Caco-2 (cell line): ENCODE measurements at regions not wholly inside any gene's neighbourhood (a gene's known extent, or its start where the extent isn't known, plus 50 kb on each side); places are given as distances from the start of the nearest gene placed in this dataset.

Experiments
- BruUV-seq: library from RNA; stranded (reverse); fragments of 400-500 nt; replicated peaks from 2 replicates; lab custom pipeline; 2021; lab: Mats Ljungman, UMichigan
- CTCF ChIA-PET: fragments of 300-600 bp; sonication (Branson Sonifier 250); formaldehyde crosslinking; loops from one replicate; lab custom pipeline; 2022; ENCODE audit warnings: antibody characterized with exemption; lab: Charles Lee
- POLR2A ChIA-PET: fragments of 300-600 bp; sonication (Branson Sonifier 250); formaldehyde crosslinking; loops from one replicate; lab custom pipeline; 2022; ENCODE audit warnings: antibody characterized with exemption; lab: Charles Lee
- DNase-seq, 2 experiments: peaks; one replicate each; pipeline versions ENCODE4 v3.0.0 to v3.0.0-alpha.2; 2020 to 2022
- H3K27me3 ChIP-seq: replicated peaks from 2 replicates; pipeline ENCODE4 v1.6.0; 2011; ENCODE audit warnings: low read length; ENCODE audit not compliant: control insufficient read depth, insufficient read depth
- H3K36me3 ChIP-seq: 2 replicates; pipeline ENCODE4 v1.5.1; 2011; ENCODE audit warnings: low read length; ENCODE audit not compliant: control insufficient read depth, insufficient read depth
- H3K4me1 ChIP-seq: fragments of 250-450 bp; sonication (Bioruptor Pico); 2 replicates; pipeline ENCODE4 v1.5.1; 2020; ENCODE audit warnings: mild to moderate bottlenecking
- H3K4me3 ChIP-seq: 2 replicates; pipeline ENCODE4 v1.5.1; 2011; ENCODE audit warnings: low read depth, mild to moderate bottlenecking, control low read depth, low read length
- H3K9me3 ChIP-seq: fragments of 250-450 bp; sonication (Bioruptor Pico); 2 replicates; pipeline ENCODE4 v1.5.1; 2020; ENCODE audit warnings: mild to moderate bottlenecking, moderate library complexity
- H3K27ac Mint-ChIP-seq: one replicate; pipeline ENCODE4 v1.8.0; 2022; ENCODE audit warnings: mixed read lengths; ENCODE audit not compliant: unreplicated experiment
- H3K27me3 Mint-ChIP-seq: one replicate; pipeline ENCODE4 v1.8.0; 2022; ENCODE audit warnings: mixed read lengths; ENCODE audit not compliant: insufficient read depth, unreplicated experiment
- H3K36me3 Mint-ChIP-seq: one replicate; pipeline ENCODE4 v1.8.0; 2022; ENCODE audit warnings: mild to moderate bottlenecking, mixed read lengths; ENCODE audit not compliant: insufficient read depth, unreplicated experiment
- H3K4me1 Mint-ChIP-seq: one replicate; pipeline ENCODE4 v1.8.0; 2022; ENCODE audit warnings: low read depth, mixed read lengths; ENCODE audit not compliant: unreplicated experiment
- H3K4me3 Mint-ChIP-seq: one replicate; pipeline ENCODE4 v1.8.0; 2022; ENCODE audit warnings: mild to moderate bottlenecking, moderate library complexity, mixed read lengths; ENCODE audit not compliant: unreplicated experiment
- H3K9me3 Mint-ChIP-seq: one replicate; pipeline ENCODE4 v1.8.0; 2022; ENCODE audit warnings: mixed read lengths; ENCODE audit not compliant: unreplicated experiment
- CTCF ChIP-seq, 2 experiments: fragments of 200-600 bp in 1 of 2; IDR thresholded peaks; 1 replicate in 1 of 2; 2 replicates in 1 of 2; pipeline versions ENCODE4 v1.5.1 to v1.8.0; 2011 to 2022; ENCODE audit warnings: antibody characterized with exemption in 1 of 2, control low read depth in 1 of 2, inconsistent platforms in 1 of 2, low read depth in 1 of 2, low read length in 1 of 2, mild to moderate bottlenecking in 1 of 2, moderate library complexity in 1 of 2; ENCODE audit not compliant: insufficient read depth in 1 of 2, severe bottlenecking in 1 of 2, unreplicated experiment in 1 of 2
- intact Hi-C: fragments of 100-400 bp; cut with micrococcal nuclease; formaldehyde crosslinking; loops from one replicate; pipeline ENCODE4 v1.10.0; 2022; ENCODE audit not compliant: unreplicated experiment

GRCh38 chr12:107518868-107519267 is 166.7 kb upstream of the PWP1 start:
- no TSS peak for BruUV-seq
- Mint-ChIP-seq H3K27me3 (peaks cover 8% of the 10 kb centered on the region), H3K4me1 (no peaks in the 10 kb centered on the region), H3K4me3 (no peak overlapping the region), H3K9me3 (no peaks in the 10 kb centered on the region), H3K36me3 (no peaks in the 10 kb centered on the region), H3K27ac (no peak overlapping the region)
- Histone ChIP-seq H3K4me1 (no peaks in the 10 kb centered on the region), H3K27me3 (no peaks in the 10 kb centered on the region; the same call in 1 of the 2 replicates), H3K36me3 (no peaks in the 10 kb centered on the region), H3K9me3 (no peaks in the 10 kb centered on the region), H3K4me3 (no peak overlapping the region)
- no peak for TF ChIP-seq CTCF (IDR thresholded peaks at IDR 0.05; ENCODE audit: insufficient read depth in 1 of 2, low read depth in 1 of 2, low read length in 1 of 2, severe bottlenecking in 1 of 2, unreplicated experiment in 1 of 2)
- no peak for DNase-seq
- intact Hi-C loops: no loop called here
- ChIA-PET POLR2A (no interaction called here), CTCF (no interaction called here)

DNA sequence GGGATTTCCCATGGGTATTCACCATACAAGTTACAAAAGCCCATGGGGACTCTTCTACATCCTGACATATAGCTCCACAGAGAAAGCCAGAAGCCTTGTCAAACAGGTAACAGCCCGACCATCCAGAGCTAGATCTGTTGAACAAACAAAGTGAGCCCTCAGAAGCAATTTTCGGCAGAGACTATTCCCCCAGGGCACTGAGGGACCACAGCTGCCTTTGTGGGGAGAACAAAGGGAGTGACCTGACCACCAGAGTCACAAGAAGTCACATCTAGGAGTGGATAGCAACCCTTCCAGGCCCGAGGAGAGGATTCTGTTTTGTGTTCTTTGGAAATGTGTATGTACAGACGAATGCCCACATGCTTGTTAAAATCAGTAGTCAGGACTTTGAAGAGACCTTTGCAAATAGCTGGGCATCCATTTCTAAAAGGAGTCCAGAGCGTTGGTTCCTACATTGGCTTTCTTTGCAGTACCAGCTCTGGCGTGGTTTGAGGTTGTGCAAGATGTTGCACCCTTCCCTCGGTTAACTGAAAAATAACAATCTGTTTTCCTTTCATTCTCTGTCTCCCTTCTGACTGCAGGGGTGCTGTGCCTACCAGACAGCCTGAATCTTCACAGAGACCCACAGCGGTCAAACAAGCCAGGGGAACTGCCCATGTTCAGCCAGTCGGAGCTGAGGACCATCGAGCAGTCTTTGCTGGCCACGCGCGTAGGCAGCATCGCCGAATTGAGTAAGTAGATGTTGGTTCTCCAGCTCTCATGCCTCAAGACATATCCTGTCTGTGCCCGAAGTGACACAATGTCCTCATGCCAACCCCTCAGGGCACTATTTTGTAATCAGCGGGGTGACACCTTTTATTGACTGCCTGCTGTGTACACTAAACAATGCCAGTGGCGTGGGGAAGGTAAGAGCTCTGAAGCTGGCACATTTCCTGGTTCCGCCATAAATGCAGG is 165.4 kb upstream of the PWP1 start:
- Histone ChIP-seq H3K4me1 (no peaks in the 10 kb centered on the region), H3K27me3 (no peaks in the 10 kb centered on the region; the same call in 1 of the 2 replicates), H3K9me3 (no peaks in the 10 kb centered on the region), H3K4me3 (no peak overlapping the region), H3K36me3 (no peaks in the 10 kb centered on the region)
- no peak for DNase-seq
- Mint-ChIP-seq H3K27me3 (peaks cover 8% of the 10 kb centered on the region), H3K27ac (no peak overlapping the region), H3K36me3 (no peaks in the 10 kb centered on the region), H3K4me1 (no peaks in the 10 kb centered on the region), H3K9me3 (no peaks in the 10 kb centered on the region), H3K4me3 (no peak overlapping the region)
- TF ChIP-seq CTCF (IDR thresholded peaks at IDR 0.05; ENCODE audit: insufficient read depth in 1 of 2, low read depth in 1 of 2, low read length in 1 of 2, severe bottlenecking in 1 of 2, unreplicated experiment in 1 of 2): no peak
- intact Hi-C loops: no loop called here
- POLR2A ChIA-PET: no interaction called here
- CTCF ChIA-PET: no interaction called here
- BruUV-seq: no TSS peak

- Mint-ChIP-seq H3K4me1 (no peaks in the 10 kb centered on the region), H3K9me3 (no peaks in the 10 kb centered on the region), H3K36me3 (no peaks in the 10 kb centered on the region), H3K27ac (no peak overlapping the region), H3K27me3 (peaks cover 3% of the 10 kb centered on the region), H3K4me3 (no peak overlapping the region)
- BruUV-seq: no TSS peak
- ChIA-PET POLR2A (no interaction called here), CTCF (no interaction called here)
- Histone ChIP-seq H3K36me3 (no peaks in the 10 kb centered on the region), H3K9me3 (no peaks in the 10 kb centered on the region), H3K4me3 (no peak overlapping the region), H3K4me1 (no peaks in the 10 kb centered on the region), H3K27me3 (no peaks in the 10 kb centered on the region; the same call in 1 of the 2 replicates)
- intact Hi-C loops: no loop called here
- TF ChIP-seq CTCF (IDR thresholded peaks at IDR 0.05; ENCODE audit: insufficient read depth in 1 of 2, low read depth in 1 of 2, low read length in 1 of 2, severe bottlenecking in 1 of 2, unreplicated experiment in 1 of 2): no peak
- no peak for DNase-seq
These were observed 163.7 kb upstream of the PWP1 start for GRCh38 chr12:107521826-107522355.
